ENCODE measurements at regions not wholly inside any gene's neighbourhood (a gene's known extent, or its start where the extent isn't known, plus 50 kb on each side); places are given as distances from the start of the nearest gene placed in this dataset.

GRCh38 chr5:99553211-99553810, 624.5 kb upstream of the CHD1 start:
- Histone ChIP-seq H3K23ac (ENCODE audit: insufficient read length, low read depth, low read length) (no peak overlapping the region), H2BK15ac (ENCODE audit: low read depth, low read length) (no peak overlapping the region), H3K79me1 (ENCODE audit: insufficient read depth, low read depth, low read length, poor library complexity, severe bottlenecking) (no peaks in the 10 kb centered on the region), H3K79me2 (ENCODE audit: insufficient read depth, low read length) (no peaks in the 10 kb centered on the region), H2BK5ac (ENCODE audit: insufficient read length, low read length) (no peak overlapping the region), H3K27me3 (ENCODE audit: insufficient read depth, low read length) (no peaks in the 10 kb centered on the region), H3K56ac (ENCODE audit: insufficient read length, low read depth, low read length) (no peak overlapping the region), H3K18ac (ENCODE audit: insufficient read length, low read depth, low read length) (no peak overlapping the region), H4K8ac (replicated peaks; ENCODE audit: insufficient read length, low read depth, low read length) (no peak overlapping the region), H3K23me2 (ENCODE audit: insufficient read length, low read depth, low read length, poor library complexity, severe bottlenecking) (no peaks in the 10 kb centered on the region), H4K91ac (ENCODE audit: insufficient read length, low read depth, low read length) (no peak overlapping the region), H3K27ac (ENCODE audit: insufficient read length, low read depth, low read length) (no peak overlapping the region), H2AK5ac (ENCODE audit: insufficient read length, low read length) (no peak overlapping the region), H3K14ac (ENCODE audit: insufficient read depth, low read length) (no peak overlapping the region), H3K9ac (ENCODE audit: extremely low read depth, insufficient read length, low read length) (no peak overlapping the region), H3K4me1 (ENCODE audit: insufficient read depth, low read length) (no peaks in the 10 kb centered on the region; the same call in 1 of the 2 replicates), H3T11ph (ENCODE audit: low read length) (no peak overlapping the region), H2BK12ac (ENCODE audit: insufficient read length, low read depth, low read length) (no peak overlapping the region), H2AFZ (ENCODE audit: low read length) (no peak overlapping the region), H3K9me3 (ENCODE audit: control insufficient read depth, low read depth, low read length) (no peaks in the 10 kb centered on the region), H3K4me2 (ENCODE audit: insufficient read depth, insufficient read length, low read length) (no peak overlapping the region), H2BK20ac (ENCODE audit: low read depth, low read length, poor library complexity, severe bottlenecking) (no peak overlapping the region), H4K5ac (ENCODE audit: insufficient read length, low read depth, low read length) (no peak overlapping the region), H3K4ac (ENCODE audit: low read depth, low read length) (no peak overlapping the region), H4K20me1 (ENCODE audit: control insufficient read depth, insufficient read depth, insufficient read length) (no peaks in the 10 kb centered on the region), H2BK120ac (ENCODE audit: low read depth, low read length, poor library complexity, severe bottlenecking) (no peak overlapping the region)
- Mint-ChIP-seq H3K36me3 (ENCODE audit: insufficient read depth in 1 of 3, low read depth in 3 of 3) (no peaks in the 10 kb centered on the region), H3K4me1 (peaks cover 2 to 6% of the 10 kb centered on the region in 2 experiments; a peak in 2 of 4 replicates), H3K27me3 (ENCODE audit: low read depth) (no peaks in the 10 kb centered on the region), H3K9me3 (no peaks in the 10 kb centered on the region), H3K27ac (0 out of 7 replicates have a peak overlapping the region, but pooled peaks of 1 of the 3 experiments have one; percentile 53), H3K4me3 (no peak overlapping the region)
- no CpG with 5 or more reads among the region's 1 CpG for WGBS (ENCODE audit: extremely low coverage, insufficient read length, low lambda C conversion rate)
- no peak for DNase-seq
- TF ChIP-seq CTCF (conservative IDR thresholded peaks at IDR 0.05), result no peak
